ENCODE measurements at regions not wholly inside any gene's neighbourhood (a gene's known extent, or its start where the extent isn't known, plus 50 kb on each side); places are given as distances from the start of the nearest gene placed in this dataset.

DNA sequence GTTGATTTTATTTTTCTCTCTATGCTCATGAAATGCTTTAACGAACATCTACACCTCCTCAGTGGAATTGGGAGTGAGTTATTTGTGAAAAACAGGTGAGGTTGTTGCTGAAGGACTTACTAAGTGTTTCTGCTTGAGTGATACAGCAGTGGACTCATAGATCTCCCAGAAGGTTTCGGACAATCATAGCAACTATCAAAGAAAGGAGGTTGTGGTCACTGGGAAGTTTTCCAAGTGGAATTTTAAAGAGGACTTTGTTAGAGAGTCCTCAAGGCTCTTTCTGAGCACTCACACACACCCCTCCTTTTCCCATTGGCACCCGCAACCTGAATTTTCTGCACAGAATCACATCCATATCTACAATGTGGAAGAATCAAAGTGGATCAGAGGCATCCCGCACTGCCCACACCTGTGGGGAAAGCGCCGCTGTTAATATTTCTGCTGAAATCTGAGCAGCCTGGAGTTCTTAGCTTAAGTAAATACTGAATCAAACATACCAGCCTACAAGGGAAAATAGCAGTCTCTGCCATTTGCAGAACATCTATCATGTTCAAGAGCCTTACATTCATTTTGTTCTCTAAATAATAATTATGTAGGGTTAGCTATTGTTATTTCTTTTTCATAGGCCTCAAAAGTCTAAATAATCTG is 719.4 kb downstream of the DIAPH3 start (continued):
- TF ChIP-seq, protein P1, sequence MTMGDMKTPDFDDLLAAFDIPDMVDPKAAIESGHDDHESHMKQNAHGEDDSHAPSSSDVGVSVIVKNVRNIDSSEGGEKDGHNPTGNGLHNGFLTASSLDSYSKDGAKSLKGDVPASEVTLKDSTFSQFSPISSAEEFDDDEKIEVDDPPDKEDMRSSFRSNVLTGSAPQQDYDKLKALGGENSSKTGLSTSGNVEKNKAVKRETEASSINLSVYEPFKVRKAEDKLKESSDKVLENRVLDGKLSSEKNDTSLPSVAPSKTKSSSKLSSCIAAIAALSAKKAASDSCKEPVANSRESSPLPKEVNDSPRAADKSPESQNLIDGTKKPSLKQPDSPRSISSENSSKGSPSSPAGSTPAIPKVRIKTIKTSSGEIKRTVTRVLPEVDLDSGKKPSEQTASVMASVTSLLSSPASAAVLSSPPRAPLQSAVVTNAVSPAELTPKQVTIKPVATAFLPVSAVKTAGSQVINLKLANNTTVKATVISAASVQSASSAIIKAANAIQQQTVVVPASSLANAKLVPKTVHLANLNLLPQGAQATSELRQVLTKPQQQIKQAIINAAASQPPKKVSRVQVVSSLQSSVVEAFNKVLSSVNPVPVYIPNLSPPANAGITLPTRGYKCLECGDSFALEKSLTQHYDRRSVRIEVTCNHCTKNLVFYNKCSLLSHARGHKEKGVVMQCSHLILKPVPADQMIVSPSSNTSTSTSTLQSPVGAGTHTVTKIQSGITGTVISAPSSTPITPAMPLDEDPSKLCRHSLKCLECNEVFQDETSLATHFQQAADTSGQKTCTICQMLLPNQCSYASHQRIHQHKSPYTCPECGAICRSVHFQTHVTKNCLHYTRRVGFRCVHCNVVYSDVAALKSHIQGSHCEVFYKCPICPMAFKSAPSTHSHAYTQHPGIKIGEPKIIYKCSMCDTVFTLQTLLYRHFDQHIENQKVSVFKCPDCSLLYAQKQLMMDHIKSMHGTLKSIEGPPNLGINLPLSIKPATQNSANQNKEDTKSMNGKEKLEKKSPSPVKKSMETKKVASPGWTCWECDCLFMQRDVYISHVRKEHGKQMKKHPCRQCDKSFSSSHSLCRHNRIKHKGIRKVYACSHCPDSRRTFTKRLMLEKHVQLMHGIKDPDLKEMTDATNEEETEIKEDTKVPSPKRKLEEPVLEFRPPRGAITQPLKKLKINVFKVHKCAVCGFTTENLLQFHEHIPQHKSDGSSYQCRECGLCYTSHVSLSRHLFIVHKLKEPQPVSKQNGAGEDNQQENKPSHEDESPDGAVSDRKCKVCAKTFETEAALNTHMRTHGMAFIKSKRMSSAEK (CRISPR knock-in tag; IDR thresholded peaks at IDR 0.05; ENCODE audit: borderline replicate concordance) = no peak
- TF ChIP-seq GRHL2 (CRISPR knock-in tag; IDR thresholded peaks at IDR 0.05; ENCODE audit: insufficient replicate concordance, severe bottlenecking) (no peak), MAX (CRISPR knock-in tag; IDR thresholded peaks at IDR 0.05) (no peak), ZMAT4 (CRISPR knock-in tag; IDR thresholded peaks at IDR 0.05) (no peak)

GRCh38 chr13:59445812-59446211 is 717.9 kb downstream of the DIAPH3 start:
- CTCF ChIA-PET = interaction anchor here (2.1 kb wide), 1 partner anchor 13 kb away, joined by 5 read pairs; no protein-coding TSS in a partner anchor
- TF ChIP-seq CTCF (IDR thresholded peaks at IDR 0.05) (no peak), ZMAT4 (CRISPR knock-in tag; IDR thresholded peaks at IDR 0.05) (no peak), ZNF138 (CRISPR knock-in tag; conservative IDR thresholded peaks at IDR 0.05) (no peak), JUN (CRISPR knock-in tag; IDR thresholded peaks at IDR 0.05) (no peak), RELA (CRISPR knock-in tag; IDR thresholded peaks at IDR 0.05; ENCODE audit: borderline replicate concordance) (no peak), ZNF423 (CRISPR knock-in tag; IDR thresholded peaks at IDR 0.05) (no peak), SP1 (CRISPR knock-in tag; conservative IDR thresholded peaks at IDR 0.05) (no peak), ZNF671 (CRISPR knock-in tag; IDR thresholded peaks at IDR 0.05) (no peak), E2F5 (CRISPR knock-in tag; IDR thresholded peaks at IDR 0.05) (no peak)
- H3K4me1 Mint-ChIP-seq = peaks cover 93% of the 10 kb centered on the region

DNA sequence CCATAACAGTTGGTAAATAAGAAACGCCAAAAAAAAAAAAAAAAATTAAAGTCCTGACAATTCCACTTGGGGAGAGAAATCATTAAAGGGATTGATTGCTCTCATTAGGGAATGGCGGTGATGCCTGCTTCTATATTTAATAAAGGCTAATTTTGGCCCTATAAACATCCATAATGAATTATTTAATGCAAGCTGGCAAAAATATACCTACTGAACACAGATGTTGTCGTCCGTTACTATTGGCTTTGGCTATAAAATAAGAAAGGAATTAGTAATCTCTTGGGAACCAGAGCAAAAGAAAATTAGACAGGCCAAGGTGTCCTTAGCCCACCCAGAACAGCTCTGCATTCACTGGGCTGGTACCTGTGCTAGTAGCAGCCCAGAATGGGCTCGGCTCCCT is 717.3 kb downstream of the DIAPH3 start:
- CTCF ChIA-PET = interaction anchor here (2.1 kb wide), 1 partner anchor 13 kb away, joined by 5 read pairs; no protein-coding TSS in a partner anchor
- ATAC-seq (no peak), DNase-seq (ENCODE audit: low spot score) (no peak)
- no peak overlapping the region for H3K27ac Mint-ChIP-seq
- no peaks in the 10 kb centered on the region for H3K36me3 Mint-ChIP-seq
- no peak overlapping the region for H3K4me3 Mint-ChIP-seq
- TF ChIP-seq EMX1 (CRISPR knock-in tag; IDR thresholded peaks at IDR 0.05) (no peak), NFATC4 (CRISPR knock-in tag; IDR thresholded peaks at IDR 0.05) (no peak), ATF1 (CRISPR knock-in tag; IDR thresholded peaks at IDR 0.05) (no peak)
- TF ChIP-seq, protein P2, sequence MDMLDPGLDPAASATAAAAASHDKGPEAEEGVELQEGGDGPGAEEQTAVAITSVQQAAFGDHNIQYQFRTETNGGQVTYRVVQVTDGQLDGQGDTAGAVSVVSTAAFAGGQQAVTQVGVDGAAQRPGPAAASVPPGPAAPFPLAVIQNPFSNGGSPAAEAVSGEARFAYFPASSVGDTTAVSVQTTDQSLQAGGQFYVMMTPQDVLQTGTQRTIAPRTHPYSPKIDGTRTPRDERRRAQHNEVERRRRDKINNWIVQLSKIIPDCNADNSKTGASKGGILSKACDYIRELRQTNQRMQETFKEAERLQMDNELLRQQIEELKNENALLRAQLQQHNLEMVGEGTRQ (CRISPR knock-in tag; IDR thresholded peaks at IDR 0.05) = no peak
- no peaks in the 10 kb centered on the region for H3K9me3 Mint-ChIP-seq
- H3K4me1 Mint-ChIP-seq = peaks cover 93% of the 10 kb centered on the region
- H3K27me3 Mint-ChIP-seq (ENCODE audit: low read depth) = peaks cover 70% of the 10 kb centered on the region
- POLR2A ChIA-PET = interaction anchor here (0.6 kb wide), 1 partner anchor 12 kb away, joined by 3 read pairs; no protein-coding TSS in a partner anchor

More at GRCh38 chr13:59445812-59446211, 717.9 kb downstream of the DIAPH3 start:
- DNase-seq (ENCODE audit: low spot score) = no peak
- POLR2A ChIA-PET = interaction anchor here (0.5 kb wide), 1 partner anchor 16 kb away, joined by 4 read pairs; no protein-coding TSS in a partner anchor
- Mint-ChIP-seq H3K4me3 (no peak overlapping the region), H3K27ac (peak overlapping the region; percentile 25; the same call in 1 of the 2 replicates), H3K27me3 (ENCODE audit: low read depth) (peaks cover 65% of the 10 kb centered on the region), H3K9me3 (peaks cover 5% of the 10 kb centered on the region), H3K36me3 (peaks cover 4% of the 10 kb centered on the region; the same call in 1 of the 2 replicates)
- ATAC-seq = no peak

All from WTC11 (cell line).